GM23338 (cell line): ENCODE measurements at regions not wholly inside any gene's neighbourhood (a gene's known extent, or its start where the extent isn't known, plus 50 kb on each side); places are given as distances from the start of the nearest gene placed in this dataset.

Experiments
- EZH2 ChIP-seq: fragments of 200-600 bp; sonication (generic); IDR thresholded peaks from one replicate; pipeline ENCODE4 v1.8.0; 2017; ENCODE audit warnings: antibody characterized with exemption, mild to moderate bottlenecking, low read depth; ENCODE audit not compliant: unreplicated experiment
- JUNB ChIP-seq: IDR thresholded peaks from one replicate; pipeline ENCODE4 v1.6.1; 2016; ENCODE audit warnings: antibody characterized with exemption; ENCODE audit not compliant: unreplicated experiment
- POLR2AphosphoS5 ChIP-seq: IDR thresholded peaks from 2 replicates; pipeline ENCODE4 v1.6.1; 2016; ENCODE audit warnings: antibody characterized with exemption, low read depth
- REST ChIP-seq: IDR thresholded peaks from one replicate; pipeline ENCODE4 v1.6.1; 2018; ENCODE audit warnings: antibody characterized with exemption; ENCODE audit not compliant: unreplicated experiment
- TF ChIP-seq, protein P1 (sequence below), 2 experiments: fragments of 200-600 bp in 1 of 2; sonication (generic) in 1 of 2; conservative IDR thresholded peaks; 2 replicates each; pipeline versions ENCODE4 v1.5.1 to v1.6.1; 2016 to 2017; ENCODE audit warnings: antibody characterized with exemption in 2 of 2, low read depth in 2 of 2, mild to moderate bottlenecking in 2 of 2, moderate library complexity in 1 of 2

- TF ChIP-seq, protein P1, sequence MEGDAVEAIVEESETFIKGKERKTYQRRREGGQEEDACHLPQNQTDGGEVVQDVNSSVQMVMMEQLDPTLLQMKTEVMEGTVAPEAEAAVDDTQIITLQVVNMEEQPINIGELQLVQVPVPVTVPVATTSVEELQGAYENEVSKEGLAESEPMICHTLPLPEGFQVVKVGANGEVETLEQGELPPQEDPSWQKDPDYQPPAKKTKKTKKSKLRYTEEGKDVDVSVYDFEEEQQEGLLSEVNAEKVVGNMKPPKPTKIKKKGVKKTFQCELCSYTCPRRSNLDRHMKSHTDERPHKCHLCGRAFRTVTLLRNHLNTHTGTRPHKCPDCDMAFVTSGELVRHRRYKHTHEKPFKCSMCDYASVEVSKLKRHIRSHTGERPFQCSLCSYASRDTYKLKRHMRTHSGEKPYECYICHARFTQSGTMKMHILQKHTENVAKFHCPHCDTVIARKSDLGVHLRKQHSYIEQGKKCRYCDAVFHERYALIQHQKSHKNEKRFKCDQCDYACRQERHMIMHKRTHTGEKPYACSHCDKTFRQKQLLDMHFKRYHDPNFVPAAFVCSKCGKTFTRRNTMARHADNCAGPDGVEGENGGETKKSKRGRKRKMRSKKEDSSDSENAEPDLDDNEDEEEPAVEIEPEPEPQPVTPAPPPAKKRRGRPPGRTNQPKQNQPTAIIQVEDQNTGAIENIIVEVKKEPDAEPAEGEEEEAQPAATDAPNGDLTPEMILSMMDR (conservative IDR thresholded peaks at IDR 0.05; ENCODE audit: low read depth in 2 of 2), result no peak
- TF ChIP-seq EZH2 (no peak), POLR2AphosphoS5 (no peak), JUNB (no peak), REST (no peak)
Observed at GRCh38 chr1:81310250-81310649, 490.5 kb upstream of the ADGRL2 start.
